GM23338 (cell line): ENCODE measurements at regions not wholly inside any gene's neighbourhood (a gene's known extent, or its start where the extent isn't known, plus 50 kb on each side); places are given as distances from the start of the nearest gene placed in this dataset.

Experiments used
- CTCF ChIP-seq, 2 experiments: fragments of 200-600 bp in 1 of 2; sonication (generic) in 1 of 2; conservative IDR thresholded peaks; 2 replicates each; pipeline versions ENCODE4 v1.5.1 to v1.6.1; 2016 to 2017; ENCODE audit warnings: antibody characterized with exemption in 2 of 2, low read depth in 2 of 2, mild to moderate bottlenecking in 2 of 2, moderate library complexity in 1 of 2
- EZH2 ChIP-seq: fragments of 200-600 bp; sonication (generic); IDR thresholded peaks from one replicate; pipeline ENCODE4 v1.8.0; 2017; ENCODE audit warnings: antibody characterized with exemption, mild to moderate bottlenecking, low read depth; ENCODE audit not compliant: unreplicated experiment
- EZH2phosphoT487 ChIP-seq: fragments of 200-600 bp; sonication (generic); IDR thresholded peaks from one replicate; pipeline ENCODE4 v1.8.1; 2018; ENCODE audit warnings: antibody characterized with exemption; ENCODE audit not compliant: unreplicated experiment
- JUNB ChIP-seq: IDR thresholded peaks from one replicate; pipeline ENCODE4 v1.6.1; 2016; ENCODE audit warnings: antibody characterized with exemption; ENCODE audit not compliant: unreplicated experiment
- NANOG ChIP-seq: IDR thresholded peaks from 2 replicates; pipeline ENCODE4 v1.6.1; 2016; ENCODE audit warnings: antibody characterized with exemption, borderline replicate concordance
- POLR2AphosphoS5 ChIP-seq: IDR thresholded peaks from 2 replicates; pipeline ENCODE4 v1.6.1; 2016; ENCODE audit warnings: antibody characterized with exemption, low read depth
- REST ChIP-seq: IDR thresholded peaks from one replicate; pipeline ENCODE4 v1.6.1; 2018; ENCODE audit warnings: antibody characterized with exemption; ENCODE audit not compliant: unreplicated experiment
- STAT1 ChIP-seq: IDR thresholded peaks from one replicate; pipeline ENCODE4 v1.6.1; 2016; ENCODE audit warnings: antibody characterized with exemption; ENCODE audit not compliant: unreplicated experiment

GRCh38 chr6:134420614-134421181, 102.8 kb upstream of the SGK1 start:
- no peak for TF ChIP-seq CTCF (conservative IDR thresholded peaks at IDR 0.05; ENCODE audit: low read depth in 2 of 2)
- TF ChIP-seq EZH2phosphoT487, result no peak
- no peak for TF ChIP-seq EZH2
- no peak for TF ChIP-seq STAT1
- no peak for TF ChIP-seq REST
- TF ChIP-seq POLR2AphosphoS5, result no peak
- TF ChIP-seq JUNB, result no peak
- TF ChIP-seq NANOG, result no peak
